PC-9 (cell line): ENCODE measurements at regions not wholly inside any gene's neighbourhood (a gene's known extent, or its start where the extent isn't known, plus 50 kb on each side); places are given as distances from the start of the nearest gene placed in this dataset.

ENCODE experiments used
- BruUV-seq: library from RNA; stranded (reverse); fragments of 400-500 nt; replicated peaks from 2 replicates; lab custom pipeline; 2021; lab: Mats Ljungman, UMichigan
- CTCF ChIA-PET: fragments of 300-600 bp; sonication (Branson Sonifier 250); formaldehyde crosslinking; loops from one replicate; lab custom pipeline; 2022; ENCODE audit warnings: antibody characterized with exemption; lab: Charles Lee
- POLR2A ChIA-PET: fragments of 300-600 bp; sonication (Branson Sonifier 250); formaldehyde crosslinking; loops from one replicate; lab custom pipeline; 2022; ENCODE audit warnings: antibody characterized with exemption; ENCODE audit not compliant: unreplicated experiment; lab: Charles Lee
- DNase-seq, 2 experiments: peaks; one replicate each; pipeline versions ENCODE4 v3.0.0 to v3.0.0-alpha.2; 2015 to 2022; ENCODE audit warnings: mixed read lengths in 1 of 2
- H2AFZ ChIP-seq: fragments of 200-600 bp; sonication (generic); 2 replicates; pipeline ENCODE4 v1.8.1; 2017; ENCODE audit warnings: antibody characterized with exemption
- H3F3A ChIP-seq: fragments of 200-600 bp; sonication (generic); 2 replicates; pipeline ENCODE4 v1.8.1; 2017; ENCODE audit warnings: antibody characterized with exemption, mild to moderate bottlenecking, low read depth; ENCODE audit not compliant: insufficient read depth
- H3K27ac ChIP-seq: fragments of 200-600 bp; sonication (generic); 2 replicates; pipeline ENCODE4 v1.6.1; 2016; ENCODE audit warnings: mixed run types
- H3K27me3 ChIP-seq: fragments of 200-600 bp; sonication (generic); 2 replicates; pipeline ENCODE4 v1.6.1; 2016; ENCODE audit warnings: low read depth, mixed run types; ENCODE audit not compliant: insufficient read depth
- H3K36me3 ChIP-seq: fragments of 200-600 bp; sonication (generic); 2 replicates; pipeline ENCODE4 v1.6.1; 2016; ENCODE audit warnings: low read depth, mixed run types
- H3K4me1 ChIP-seq: fragments of 200-600 bp; sonication (generic); replicated peaks from 2 replicates; pipeline ENCODE4 v1.6.1; 2016; ENCODE audit warnings: mixed run types; ENCODE audit not compliant: insufficient read depth
- H3K4me2 ChIP-seq: fragments of 200-600 bp; sonication (generic); 2 replicates; pipeline ENCODE4 v1.6.1; 2017; ENCODE audit warnings: mixed run types
- H3K4me3 ChIP-seq: fragments of 200-600 bp; sonication (generic); 2 replicates; pipeline ENCODE4 v1.6.1; 2016; ENCODE audit warnings: mixed run types
- H3K79me2 ChIP-seq: fragments of 200-600 bp; sonication (generic); 2 replicates; pipeline ENCODE4 v1.6.1; 2017; ENCODE audit warnings: low read depth, mixed run types
- H3K9me2 ChIP-seq: fragments of 200-600 bp; sonication (generic); 2 replicates; pipeline ENCODE4 v1.8.1; 2017; ENCODE audit warnings: mild to moderate bottlenecking; ENCODE audit not compliant: insufficient read depth
- H3K9me3 ChIP-seq: fragments of 200-600 bp; sonication (generic); 2 replicates; pipeline ENCODE4 v1.8.1; 2016; ENCODE audit warnings: low read depth; ENCODE audit not compliant: insufficient read depth
- H4K20me1 ChIP-seq: fragments of 200-600 bp; sonication (generic); 2 replicates; pipeline ENCODE4 v1.8.1; 2017; ENCODE audit not compliant: insufficient read depth
- CTCF ChIP-seq: fragments of 200-600 bp; sonication (generic); conservative IDR thresholded peaks from 2 replicates; pipeline ENCODE4 v1.6.1; 2017; ENCODE audit warnings: mixed run types, antibody characterized with exemption, mild to moderate bottlenecking, moderate library complexity
- EZH2 ChIP-seq: fragments of 200-600 bp; sonication (generic); IDR thresholded peaks from 2 replicates; pipeline ENCODE4 v1.8.0; 2017; ENCODE audit warnings: antibody characterized with exemption, low read depth
- intact Hi-C: fragments of 100-400 bp; cut with micrococcal nuclease; formaldehyde crosslinking; loops from one replicate; pipeline ENCODE4 v1.10.0; 2022; ENCODE audit not compliant: unreplicated experiment

- ChIA-PET CTCF (no interaction called here), POLR2A (no interaction called here)
- no peaks in the 10 kb centered on the region for H3K9me2 ChIP-seq
- no peaks in the 10 kb centered on the region for H3F3A ChIP-seq
- no peak for DNase-seq
- no peaks in the 10 kb centered on the region for H3K79me2 ChIP-seq
- H3K4me3 ChIP-seq: no peak overlapping the region
- intact Hi-C loops: no loop called here
- H4K20me1 ChIP-seq: no peaks in the 10 kb centered on the region
- H3K27ac ChIP-seq: no peak overlapping the region
- TF ChIP-seq CTCF (no peak), EZH2 (no peak)
- no peak overlapping the region for H2AFZ ChIP-seq
- H3K9me3 ChIP-seq: no peaks in the 10 kb centered on the region
- H3K4me1 ChIP-seq: no peaks in the 10 kb centered on the region
- no peaks in the 10 kb centered on the region for H3K27me3 ChIP-seq
- no peak overlapping the region for H3K4me2 ChIP-seq
- no peaks in the 10 kb centered on the region for H3K36me3 ChIP-seq
- no TSS peak for BruUV-seq
Measured at GRCh38 chr5:124677374-124678351, 68.8 kb downstream of the ZNF608 start.

GRCh38 chr5:124675931-124676846, 70.2 kb downstream of the ZNF608 start:
- CTCF ChIA-PET: no interaction called here
- Histone ChIP-seq H4K20me1 (no peaks in the 10 kb centered on the region), H2AFZ (no peak overlapping the region), H3K9me2 (no peaks in the 10 kb centered on the region), H3K27me3 (no peaks in the 10 kb centered on the region), H3K79me2 (no peaks in the 10 kb centered on the region), H3K36me3 (no peaks in the 10 kb centered on the region), H3K4me3 (no peak overlapping the region), H3K9me3 (no peaks in the 10 kb centered on the region), H3K27ac (no peak overlapping the region), H3F3A (no peaks in the 10 kb centered on the region), H3K4me1 (no peaks in the 10 kb centered on the region), H3K4me2 (no peak overlapping the region)
- TF ChIP-seq CTCF (no peak), EZH2 (no peak)
- intact Hi-C loops: no loop called here
- BruUV-seq: no TSS peak
- POLR2A ChIA-PET: no interaction called here
- DNase-seq: no peak

GRCh38 chr5:124671193-124671592, 75.2 kb downstream of the ZNF608 start:
- Histone ChIP-seq H3K9me3 (no peaks in the 10 kb centered on the region), H4K20me1 (no peaks in the 10 kb centered on the region), H3K36me3 (no peaks in the 10 kb centered on the region), H3K9me2 (no peaks in the 10 kb centered on the region), H2AFZ (no peak overlapping the region), H3K27ac (no peak overlapping the region), H3K4me2 (no peak overlapping the region), H3K27me3 (no peaks in the 10 kb centered on the region), H3K4me1 (no peaks in the 10 kb centered on the region), H3F3A (no peaks in the 10 kb centered on the region), H3K4me3 (no peak overlapping the region), H3K79me2 (no peaks in the 10 kb centered on the region)
- TF ChIP-seq EZH2 (no peak), CTCF (no peak)
- no TSS peak for BruUV-seq
- no peak for DNase-seq
- intact Hi-C loops: no loop called here
- ChIA-PET CTCF (no interaction called here), POLR2A (no interaction called here)
